GM23248 (cell line): ENCODE measurements at regions not wholly inside any gene's neighbourhood (a gene's known extent, or its start where the extent isn't known, plus 50 kb on each side); places are given as distances from the start of the nearest gene placed in this dataset.

ENCODE experiments used
- EZH2 ChIP-seq: fragments of 200-600 bp; sonication (generic); IDR thresholded peaks from 2 replicates; pipeline ENCODE4 v1.6.1; 2018; ENCODE audit warnings: antibody characterized with exemption, mild to moderate bottlenecking; ENCODE audit not compliant: insufficient read depth, poor library complexity, severe bottlenecking
- EZH2phosphoT487 ChIP-seq: fragments of 200-600 bp; sonication (generic); IDR thresholded peaks from 2 replicates; pipeline ENCODE4 v1.6.1; 2018; ENCODE audit warnings: antibody characterized with exemption, moderate library complexity, mild to moderate bottlenecking, low read depth; ENCODE audit not compliant: insufficient read depth

DNA sequence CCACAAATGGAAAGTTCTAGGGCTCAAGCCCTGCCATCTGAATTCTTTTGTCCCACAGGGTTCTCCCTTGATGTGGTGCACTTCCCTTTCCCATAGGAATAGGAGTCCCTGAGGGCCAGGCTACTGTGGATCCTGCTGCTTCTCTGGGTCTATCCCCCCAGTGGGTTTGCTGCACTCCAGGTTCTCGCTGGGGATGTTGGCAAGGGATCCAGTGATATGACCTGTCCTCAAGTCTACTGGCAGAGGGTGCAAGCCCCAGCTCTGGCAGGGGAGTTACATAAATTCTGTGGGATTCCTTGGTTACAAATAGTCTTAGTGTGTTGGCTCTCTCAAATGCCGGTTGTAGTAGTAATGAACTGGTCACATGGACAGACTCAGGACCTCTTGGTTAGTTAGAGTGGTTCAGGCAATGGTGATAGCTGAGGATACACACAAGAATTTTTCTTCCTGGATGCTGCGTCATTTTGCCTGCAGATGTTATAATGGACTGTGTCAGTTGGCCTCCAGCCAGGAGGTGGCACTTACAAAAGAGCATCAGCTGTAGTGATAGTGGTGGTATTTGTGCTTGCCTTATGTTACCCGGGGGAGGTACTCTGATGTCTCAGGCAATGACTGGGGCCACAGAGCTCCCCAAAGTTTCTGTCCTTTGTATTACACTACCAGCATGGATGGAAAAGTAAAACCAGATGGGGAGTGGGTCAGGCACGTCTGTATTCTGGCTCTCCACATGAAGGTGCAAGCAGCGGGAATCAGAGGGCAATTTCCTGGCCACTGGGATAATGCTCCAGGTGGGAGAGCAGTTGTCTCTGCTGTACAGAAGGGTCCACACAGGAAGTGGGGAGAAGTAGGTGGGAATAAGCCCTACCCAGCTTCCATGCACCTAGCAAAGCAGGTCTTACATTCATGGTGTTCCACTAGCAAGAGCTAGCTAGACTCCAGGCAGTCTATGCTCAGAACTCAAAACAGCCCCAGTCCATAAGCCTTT, 267.9 kb downstream of the SOX11 start:
- no peak for TF ChIP-seq EZH2
- TF ChIP-seq EZH2phosphoT487 = no peak
